DMS 273 (cell line): ENCODE measurements at regions not wholly inside any gene's neighbourhood (a gene's known extent, or its start where the extent isn't known, plus 50 kb on each side); places are given as distances from the start of the nearest gene placed in this dataset.

Source experiments
- DNase-seq: peaks from one replicate; lab custom pipeline; 2025; ENCODE audit not compliant: unreplicated experiment; lab: John Stamatoyannopoulos, UW

- no peak for DNase-seq
These were observed 75.0 kb downstream of the PTPDC1 start for GRCh38 chr9:94159069-94159939.

- DNase-seq = peak; percentile 8
These were observed 76.6 kb downstream of the PTPDC1 start for GRCh38 chr9:94160594-94161501.

- DNase-seq = no peak
These were observed 77.4 kb downstream of the PTPDC1 start for GRCh38 chr9:94161673-94162072.

- no peak for DNase-seq
These were observed 80.7 kb downstream of the PTPDC1 start for GRCh38 chr9:94164806-94165549.

- peak; percentile 99 for DNase-seq
These were observed 81.5 kb downstream of the PTPDC1 start for GRCh38 chr9:94165592-94166235.

GRCh38 chr9:94166236-94166975 lies 82.1 kb downstream of the PTPDC1 start:
- peak; percentile 99 for DNase-seq

GRCh38 chr9:94166976-94167346 lies 82.7 kb downstream of the PTPDC1 start:
- no peak for DNase-seq

GRCh38 chr9:94167376-94167890 lies 83.2 kb downstream of the PTPDC1 start:
- no peak for DNase-seq

GRCh38 chr9:94168203-94169000 lies 84.1 kb downstream of the PTPDC1 start:
- DNase-seq = no peak

- DNase-seq = no peak
These were observed 85.7 kb downstream of the PTPDC1 start for GRCh38 chr9:94169968-94170367.

GRCh38 chr9:94173632-94174031 lies 85.5 kb upstream of the ZNF169 start:
- no peak for DNase-seq

- DNase-seq = no peak
These were observed 84.9 kb upstream of the ZNF169 start for GRCh38 chr9:94174164-94174563.

- DNase-seq = no peak
These were observed 83.4 kb upstream of the ZNF169 start for GRCh38 chr9:94175669-94176068.

- no peak for DNase-seq
These were observed 82.5 kb upstream of the ZNF169 start for GRCh38 chr9:94176608-94177007.

GRCh38 chr9:94178927-94179326 lies 80.2 kb upstream of the ZNF169 start:
- DNase-seq = no peak

- peak; percentile 35 for DNase-seq
These were observed 77.5 kb upstream of the ZNF169 start for GRCh38 chr9:94181408-94182181.

GRCh38 chr9:94182532-94182931 lies 76.6 kb upstream of the ZNF169 start:
- DNase-seq = no peak
